Osteoblast (primary cell): ENCODE measurements at regions not wholly inside any gene's neighbourhood (a gene's known extent, or its start where the extent isn't known, plus 50 kb on each side); places are given as distances from the start of the nearest gene placed in this dataset.
"Not testable (repeated sequence)": the region's sequence is repeated elsewhere in the genome, so short reads cannot be mapped to it uniquely, and the experiment has no call there.

Experiments used
- DNase-seq: peaks from one replicate; pipeline ENCODE4 v3.0.0; 2011; ENCODE audit warnings: low spot score, mixed read lengths; ENCODE audit not compliant: insufficient read length; ENCODE audit errors: missing footprints
- H2AFZ ChIP-seq: 2 replicates; pipeline ENCODE4 v1.6.0; 2011; ENCODE audit warnings: mild to moderate bottlenecking, low read length
- H3K27ac ChIP-seq: 2 replicates; pipeline ENCODE4 v1.5.1; 2011; ENCODE audit warnings: mild to moderate bottlenecking, low read depth, low read length, moderate library complexity
- H3K27me3 ChIP-seq: 2 replicates; pipeline ENCODE4 v1.6.0; 2012; ENCODE audit warnings: mild to moderate bottlenecking, control low read depth, inconsistent platforms, low read length, moderate library complexity; ENCODE audit not compliant: insufficient read depth
- H3K36me3 ChIP-seq: 2 replicates; pipeline ENCODE4 v1.5.1; 2011; ENCODE audit warnings: mild to moderate bottlenecking, low read length, control low read depth, moderate library complexity; ENCODE audit not compliant: insufficient read depth
- H3K4me1 ChIP-seq: 2 replicates; pipeline ENCODE4 v1.5.1; 2011; ENCODE audit warnings: mild to moderate bottlenecking, low read length, control low read depth, moderate library complexity; ENCODE audit not compliant: insufficient read depth
- H3K4me2 ChIP-seq: 2 replicates; pipeline ENCODE4 v1.6.0; 2011; ENCODE audit warnings: mild to moderate bottlenecking, low read length; ENCODE audit not compliant: insufficient read depth
- H3K4me3 ChIP-seq: fragments of 200-600 bp; sonication (generic); 3 replicates; pipeline ENCODE4 v1.5.1; 2012; ENCODE audit warnings: mild to moderate bottlenecking, low read length, inconsistent platforms; ENCODE audit not compliant: insufficient read depth
- H3K79me2 ChIP-seq: 2 replicates; pipeline ENCODE4 v1.6.0; 2012; ENCODE audit warnings: mild to moderate bottlenecking, low read length, control low read depth, inconsistent platforms; ENCODE audit not compliant: insufficient read depth
- H3K9me3 ChIP-seq: 2 replicates; pipeline ENCODE4 v1.5.1; 2011; ENCODE audit warnings: low read depth, low read length, control low read depth
- H4K20me1 ChIP-seq: 2 replicates; pipeline ENCODE4 v1.6.0; 2012; ENCODE audit warnings: mild to moderate bottlenecking, low read length, control low read depth; ENCODE audit not compliant: insufficient read depth
- CTCF ChIP-seq: IDR thresholded peaks from 2 replicates; pipeline ENCODE4 v1.5.1; 2011; ENCODE audit warnings: mild to moderate bottlenecking, low read depth, low read length, moderate library complexity; ENCODE audit errors: extremely low read depth

GRCh38 chr5:105616599-105616998 lies 2054.0 kb upstream of the NUDT12 start:
- no peak overlapping the region for H3K4me3 ChIP-seq
- H3K27me3 ChIP-seq, result no peaks in the 10 kb centered on the region
- H2AFZ ChIP-seq, result no peak overlapping the region
- no peaks in the 10 kb centered on the region for H3K36me3 ChIP-seq
- H3K27ac ChIP-seq, result no peak overlapping the region
- no peaks in the 10 kb centered on the region for H3K79me2 ChIP-seq
- no peaks in the 10 kb centered on the region for H4K20me1 ChIP-seq
- no peak overlapping the region for H3K4me2 ChIP-seq
- TF ChIP-seq CTCF, result no peak
- no peaks in the 10 kb centered on the region for H3K9me3 ChIP-seq
- H3K4me1 ChIP-seq, result no peaks in the 10 kb centered on the region
- DNase-seq, result no peak

GRCh38 chr5:105602406-105602805 lies 2039.8 kb upstream of the NUDT12 start:
- H3K27me3 ChIP-seq, H3K27ac ChIP-seq, H3K79me2 ChIP-seq, H3K4me3 ChIP-seq, H3K4me1 ChIP-seq, H4K20me1 ChIP-seq, H3K36me3 ChIP-seq, DNase-seq, H3K4me2 ChIP-seq, H2AFZ ChIP-seq, H3K9me3 ChIP-seq: not testable (repeated sequence)

- Histone ChIP-seq H3K4me1 (no peaks in the 10 kb centered on the region), H4K20me1 (no peaks in the 10 kb centered on the region), H3K4me2 (no peak overlapping the region), H2AFZ (no peak overlapping the region), H3K27ac (no peak overlapping the region), H3K9me3 (no peaks in the 10 kb centered on the region), H3K4me3 (no peak overlapping the region), H3K27me3 (no peaks in the 10 kb centered on the region), H3K36me3 (no peaks in the 10 kb centered on the region), H3K79me2 (no peaks in the 10 kb centered on the region)
- TF ChIP-seq CTCF, result no peak
- peak; percentile 1 for DNase-seq
These were observed 2030.6 kb upstream of the NUDT12 start for GRCh38 chr5:105593011-105593760.

- Histone ChIP-seq H3K4me1 (no peaks in the 10 kb centered on the region), H3K36me3 (no peaks in the 10 kb centered on the region), H3K4me2 (no peak overlapping the region), H3K4me3 (no peak overlapping the region), H3K27me3 (no peaks in the 10 kb centered on the region), H3K79me2 (no peaks in the 10 kb centered on the region), H3K27ac (no peak overlapping the region), H3K9me3 (no peaks in the 10 kb centered on the region), H4K20me1 (no peaks in the 10 kb centered on the region), H2AFZ (no peak overlapping the region)
- TF ChIP-seq CTCF, result no peak
- no peak for DNase-seq
These were observed 2025.5 kb upstream of the NUDT12 start for GRCh38 chr5:105587963-105588662.
